Type B pancreatic cell (in vitro differentiated cells): ENCODE measurements at regions not wholly inside any gene's neighbourhood (a gene's known extent, or its start where the extent isn't known, plus 50 kb on each side); places are given as distances from the start of the nearest gene placed in this dataset.

ENCODE experiments used
- DNase-seq: peaks from one replicate; pipeline ENCODE4 v3.0.0; 2021; ENCODE audit warnings: mixed read lengths; ENCODE audit not compliant: unreplicated experiment; ENCODE audit errors: extremely low spot score
- H3K27ac Mint-ChIP-seq: 2 replicates; pipeline ENCODE4 v1.8.0; 2021; ENCODE audit warnings: mild to moderate bottlenecking, mixed read lengths
- H3K27me3 Mint-ChIP-seq: 2 replicates; pipeline ENCODE4 v1.8.0; 2021; ENCODE audit warnings: mixed read lengths
- H3K36me3 Mint-ChIP-seq: 2 replicates; pipeline ENCODE4 v1.8.0; 2021; ENCODE audit warnings: mixed read lengths
- H3K4me1 Mint-ChIP-seq: one replicate; pipeline ENCODE4 v1.8.0; 2021; ENCODE audit warnings: mixed read lengths; ENCODE audit not compliant: unreplicated experiment
- H3K4me3 Mint-ChIP-seq: 2 replicates; pipeline ENCODE4 v1.8.0; 2021; ENCODE audit warnings: mild to moderate bottlenecking, mixed read lengths
- H3K9me3 Mint-ChIP-seq: 2 replicates; pipeline ENCODE4 v1.8.0; 2021; ENCODE audit warnings: mixed read lengths
- TF ChIP-seq, protein P1 (sequence below): fragments of 200-600 bp; sonication (generic); conservative IDR thresholded peaks from 2 replicates; pipeline ENCODE4 v1.5.0; 2021; ENCODE audit warnings: antibody characterized with exemption, mild to moderate bottlenecking

GRCh38 chr3:106491796-106492195 is 623.0 kb upstream of the CBLB start:
- Mint-ChIP-seq H3K9me3 (no peaks in the 10 kb centered on the region), H3K36me3 (no peaks in the 10 kb centered on the region), H3K4me3 (no peak overlapping the region), H3K27ac (no peak overlapping the region), H3K27me3 (no peaks in the 10 kb centered on the region), H3K4me1 (no peaks in the 10 kb centered on the region)
- no peak for DNase-seq
- TF ChIP-seq, protein P1, sequence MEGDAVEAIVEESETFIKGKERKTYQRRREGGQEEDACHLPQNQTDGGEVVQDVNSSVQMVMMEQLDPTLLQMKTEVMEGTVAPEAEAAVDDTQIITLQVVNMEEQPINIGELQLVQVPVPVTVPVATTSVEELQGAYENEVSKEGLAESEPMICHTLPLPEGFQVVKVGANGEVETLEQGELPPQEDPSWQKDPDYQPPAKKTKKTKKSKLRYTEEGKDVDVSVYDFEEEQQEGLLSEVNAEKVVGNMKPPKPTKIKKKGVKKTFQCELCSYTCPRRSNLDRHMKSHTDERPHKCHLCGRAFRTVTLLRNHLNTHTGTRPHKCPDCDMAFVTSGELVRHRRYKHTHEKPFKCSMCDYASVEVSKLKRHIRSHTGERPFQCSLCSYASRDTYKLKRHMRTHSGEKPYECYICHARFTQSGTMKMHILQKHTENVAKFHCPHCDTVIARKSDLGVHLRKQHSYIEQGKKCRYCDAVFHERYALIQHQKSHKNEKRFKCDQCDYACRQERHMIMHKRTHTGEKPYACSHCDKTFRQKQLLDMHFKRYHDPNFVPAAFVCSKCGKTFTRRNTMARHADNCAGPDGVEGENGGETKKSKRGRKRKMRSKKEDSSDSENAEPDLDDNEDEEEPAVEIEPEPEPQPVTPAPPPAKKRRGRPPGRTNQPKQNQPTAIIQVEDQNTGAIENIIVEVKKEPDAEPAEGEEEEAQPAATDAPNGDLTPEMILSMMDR, result no peak

DNA sequence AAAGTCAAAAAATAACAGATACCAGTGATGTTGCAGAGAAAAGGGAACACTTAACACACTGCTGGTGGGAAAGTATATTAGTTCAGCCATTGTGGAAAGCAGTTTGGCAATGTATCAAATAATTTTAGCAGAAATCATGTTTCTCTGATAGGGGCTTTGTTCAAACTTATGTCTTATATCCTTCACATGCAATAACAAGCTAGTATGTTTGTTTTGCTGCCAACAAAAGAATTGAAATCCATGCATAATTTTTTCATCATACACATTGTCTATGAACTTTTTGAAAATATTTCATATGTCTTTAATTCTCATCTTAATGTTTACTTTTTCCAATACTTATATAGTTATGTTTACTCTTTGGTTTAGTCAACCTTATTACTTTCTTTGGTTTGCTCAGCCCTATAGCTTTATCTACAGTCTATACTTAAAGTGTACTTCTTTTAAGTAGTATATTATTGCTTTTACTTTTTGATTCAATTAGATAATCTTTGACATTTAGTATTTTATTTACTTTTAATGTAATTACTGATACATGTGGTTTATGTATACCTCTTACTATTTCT is 639.6 kb upstream of the CBLB start:
- no peak overlapping the region for H3K27ac Mint-ChIP-seq
- H3K9me3 Mint-ChIP-seq, result no peaks in the 10 kb centered on the region

DNA sequence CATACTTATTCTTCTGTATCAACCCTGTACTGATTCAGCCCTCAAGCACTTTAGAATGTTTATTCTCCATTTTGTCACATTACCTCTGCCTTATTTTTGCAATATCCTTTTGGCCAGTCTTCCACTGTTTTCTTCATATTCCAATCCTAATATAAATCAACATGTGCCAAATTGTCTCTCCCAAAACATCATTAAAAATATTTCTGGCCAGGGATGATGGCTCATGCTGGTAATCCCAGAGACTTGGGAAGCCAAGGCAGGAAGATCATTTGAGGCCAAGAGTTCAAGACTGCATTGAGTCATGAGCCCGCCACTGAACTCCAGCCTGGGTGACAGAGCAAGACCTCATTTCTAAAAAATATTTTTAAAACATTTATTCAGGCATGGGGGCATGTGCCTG is 641.4 kb upstream of the CBLB start:
- Mint-ChIP-seq H3K27me3 (no peaks in the 10 kb centered on the region), H3K4me3 (no peak overlapping the region), H3K9me3 (no peaks in the 10 kb centered on the region), H3K27ac (no peak overlapping the region), H3K4me1 (peaks cover 6% of the 10 kb centered on the region), H3K36me3 (no peaks in the 10 kb centered on the region)
- DNase-seq, result no peak
- TF ChIP-seq, protein P1, result no peak

More for the DNA sequence above, 639.6 kb upstream of the CBLB start:
- Mint-ChIP-seq H3K27me3 (no peaks in the 10 kb centered on the region), H3K36me3 (no peaks in the 10 kb centered on the region), H3K4me3 (no peak overlapping the region), H3K4me1 (no peaks in the 10 kb centered on the region)
- TF ChIP-seq, protein P1, result no peak
- no peak for DNase-seq

- Mint-ChIP-seq H3K4me3 (no peak overlapping the region), H3K9me3 (no peaks in the 10 kb centered on the region), H3K27ac (no peak overlapping the region), H3K36me3 (no peaks in the 10 kb centered on the region), H3K4me1 (peaks cover 6% of the 10 kb centered on the region), H3K27me3 (no peaks in the 10 kb centered on the region)
- no peak for DNase-seq
- TF ChIP-seq, protein P1, result no peak
Measured at GRCh38 chr3:106512846-106513245, 644.0 kb upstream of the CBLB start.

DNA sequence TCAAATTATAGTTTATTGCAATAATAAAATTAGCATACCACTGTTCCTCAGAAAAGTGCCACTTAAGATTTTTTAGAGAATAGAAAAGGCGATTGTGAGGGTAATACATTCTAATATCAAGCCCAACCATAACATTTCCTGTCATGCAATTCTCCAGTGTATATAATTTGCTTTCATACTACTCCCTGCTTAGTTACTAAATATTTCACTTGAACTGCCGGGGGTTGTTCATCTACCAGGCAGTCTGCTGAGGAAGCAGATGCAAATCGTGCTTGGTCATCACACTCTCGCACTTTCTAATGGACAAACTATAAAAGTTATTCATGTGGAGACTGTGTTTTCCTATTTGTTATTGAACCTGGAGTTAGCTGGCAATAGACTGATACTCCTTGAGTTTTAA is 645.6 kb upstream of the CBLB start:
- Mint-ChIP-seq H3K27ac (no peak overlapping the region), H3K27me3 (no peaks in the 10 kb centered on the region), H3K9me3 (no peaks in the 10 kb centered on the region), H3K4me1 (peaks cover 6% of the 10 kb centered on the region), H3K36me3 (no peaks in the 10 kb centered on the region), H3K4me3 (no peak overlapping the region)
- TF ChIP-seq, protein P1, result no peak
- DNase-seq, result no peak

DNA sequence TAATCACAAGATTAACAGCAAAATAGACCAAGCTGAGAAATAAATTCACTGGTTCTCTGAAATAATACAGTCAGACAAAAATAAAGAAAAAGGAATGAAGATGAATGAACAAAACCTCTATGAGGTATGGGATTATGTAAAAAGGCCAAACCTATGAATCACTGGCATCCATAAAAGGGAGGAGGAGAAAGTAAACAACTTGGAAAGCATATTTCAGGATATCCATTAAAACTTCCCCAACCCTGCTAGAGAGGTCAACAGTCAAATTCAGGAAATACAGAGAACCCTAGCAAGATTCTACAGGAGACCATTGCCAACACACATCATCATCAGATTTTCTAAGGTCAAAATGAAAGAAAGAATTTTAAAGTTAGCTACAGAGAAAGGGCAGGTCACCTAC is 649.7 kb upstream of the CBLB start:
- H3K4me1 Mint-ChIP-seq, result peaks cover 6% of the 10 kb centered on the region
- TF ChIP-seq, protein P1, result no peak
- no peak overlapping the region for H3K4me3 Mint-ChIP-seq
- H3K27ac Mint-ChIP-seq, result no peak overlapping the region
- DNase-seq, result no peak
- H3K36me3 Mint-ChIP-seq, result no peaks in the 10 kb centered on the region
- H3K9me3 Mint-ChIP-seq, result no peaks in the 10 kb centered on the region
- no peaks in the 10 kb centered on the region for H3K27me3 Mint-ChIP-seq
